Neural cell (in vitro differentiated cells): ENCODE measurements at regions not wholly inside any gene's neighbourhood (a gene's known extent, or its start where the extent isn't known, plus 50 kb on each side); places are given as distances from the start of the nearest gene placed in this dataset.
"Not testable (repeated sequence)": the region's sequence is repeated elsewhere in the genome, so short reads cannot be mapped to it uniquely, and the experiment has no call there.

Source experiments
- CTCF ChIP-seq: fragments of 450-650 bp; IDR thresholded peaks from 2 replicates; pipeline ENCODE4 v1.5.1; 2014; ENCODE audit warnings: antibody characterized with exemption, mild to moderate bottlenecking, moderate library complexity; ENCODE audit not compliant: poor library complexity, severe bottlenecking
- REST ChIP-seq: IDR thresholded peaks from 2 replicates; pipeline ENCODE4 v1.6.1; 2012; ENCODE audit warnings: borderline replicate concordance

- not testable (repeated sequence) for TF ChIP-seq CTCF, REST
Observed at GRCh38 chr1:83272484-83272883, 726.4 kb downstream of the TTLL7 start.
